ENCODE measurements at regions not wholly inside any gene's neighbourhood (a gene's known extent, or its start where the extent isn't known, plus 50 kb on each side); places are given as distances from the start of the nearest gene placed in this dataset.

DNA sequence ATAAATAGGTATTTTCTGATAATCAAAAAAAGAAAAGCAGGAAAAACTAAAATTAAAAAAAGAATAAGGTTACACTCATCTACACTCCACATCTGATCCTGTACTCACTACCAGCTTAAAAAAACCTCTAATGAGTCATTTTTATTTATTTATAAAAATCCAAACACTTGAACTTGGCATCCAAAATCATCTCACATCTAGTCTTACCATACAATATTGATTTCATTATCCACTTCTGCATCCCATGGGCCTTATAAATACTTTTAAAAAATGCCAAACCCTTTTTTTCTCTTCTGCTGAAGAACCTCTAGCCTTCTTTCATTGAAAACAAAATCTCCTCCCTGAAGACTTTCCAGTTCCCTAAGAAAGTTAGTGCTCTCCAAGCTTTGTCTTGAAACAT is 109.7 kb downstream of the TMTC3 start:
- no peak for DNase-seq (ENCODE audit: low read depth)

DNA sequence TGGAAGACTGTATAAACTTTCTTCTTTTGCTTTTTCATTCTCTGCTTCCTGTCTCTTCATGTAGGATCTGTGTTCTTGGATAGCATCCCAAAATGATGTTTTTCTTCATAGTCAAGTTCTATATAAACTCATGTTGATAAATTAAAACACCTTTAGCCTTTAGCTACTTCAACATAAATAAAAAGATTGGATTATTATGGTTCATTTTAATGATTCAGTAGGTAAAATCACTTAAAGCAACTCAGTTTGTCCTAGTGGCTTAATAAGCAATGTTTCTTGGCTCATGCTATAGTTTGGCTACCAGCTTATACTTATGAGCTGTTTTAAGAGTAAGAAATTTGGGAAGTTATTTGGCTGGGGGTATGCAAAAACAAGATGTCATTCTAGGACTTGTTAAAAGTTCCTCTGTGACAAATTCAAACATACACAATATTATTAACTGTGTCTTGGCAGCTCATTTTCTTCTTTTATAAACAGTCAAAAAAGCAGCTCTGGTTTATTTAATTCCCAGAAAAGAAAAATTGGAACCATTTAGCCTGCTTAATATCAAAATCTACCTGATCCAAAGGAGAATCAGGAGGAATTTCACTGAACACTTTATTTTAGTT is 111.4 kb downstream of the TMTC3 start:
- peak; percentile 39 for DNase-seq (ENCODE audit: low read depth)

DNA sequence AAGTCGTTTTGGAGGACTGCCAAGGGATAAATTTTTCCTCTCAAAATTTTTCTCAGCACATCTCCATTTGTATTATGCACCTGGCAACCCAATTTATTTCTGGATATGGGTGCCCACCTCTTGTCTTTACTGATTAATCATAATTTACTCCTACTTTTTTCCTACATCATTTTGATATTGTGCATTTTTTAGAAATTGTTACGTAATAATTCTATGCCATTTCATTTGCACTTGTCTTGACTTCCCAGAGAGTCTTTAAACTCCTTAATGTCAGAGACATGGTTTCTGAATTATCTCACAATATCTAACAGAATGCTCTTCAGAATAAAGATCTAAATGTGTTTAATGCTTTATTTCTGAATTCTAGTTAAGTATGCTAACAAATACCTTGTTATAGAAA is 113.1 kb downstream of the TMTC3 start:
- no peak for DNase-seq (ENCODE audit: low read depth)

DNA sequence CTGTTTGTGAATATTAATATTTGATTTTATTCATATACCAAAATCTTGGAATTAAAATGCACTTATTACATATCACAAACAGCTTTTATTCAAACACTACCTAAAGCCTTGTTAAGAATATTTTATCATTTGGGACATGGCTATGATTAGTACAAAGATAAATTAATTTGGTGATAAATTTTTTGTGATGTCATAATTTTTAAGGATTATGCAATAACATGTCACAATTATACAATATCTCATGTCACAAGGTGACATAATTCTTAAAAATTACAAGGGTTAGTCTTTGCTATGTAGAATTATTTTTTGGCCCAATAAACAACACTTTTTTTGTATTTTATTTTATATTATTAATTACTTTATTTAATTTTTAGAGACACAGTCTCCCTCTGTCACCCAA is 113.7 kb downstream of the TMTC3 start:
- no peak for DNase-seq (ENCODE audit: low read depth)

DNA sequence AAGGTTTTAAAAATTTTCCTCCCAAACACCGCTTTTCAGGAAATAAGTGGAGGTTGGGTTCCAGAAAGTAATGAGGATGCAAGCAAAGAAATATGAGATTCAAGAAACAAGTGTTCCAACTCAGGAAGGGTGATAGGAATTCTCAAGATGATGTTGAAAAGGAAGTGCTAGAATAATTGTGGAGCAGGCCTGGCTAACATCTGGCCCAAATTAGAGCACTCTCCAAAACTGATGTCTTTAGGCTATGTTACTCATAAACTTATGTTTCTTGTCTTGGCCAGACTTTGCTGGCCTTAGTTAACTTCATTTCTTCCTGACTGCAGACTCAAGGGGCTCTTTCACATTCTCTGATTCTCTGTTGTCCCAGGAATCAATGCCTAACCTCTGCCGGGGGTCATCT is 116.3 kb downstream of the TMTC3 start:
- DNase-seq (ENCODE audit: low read depth), result peak; percentile 35

DNA sequence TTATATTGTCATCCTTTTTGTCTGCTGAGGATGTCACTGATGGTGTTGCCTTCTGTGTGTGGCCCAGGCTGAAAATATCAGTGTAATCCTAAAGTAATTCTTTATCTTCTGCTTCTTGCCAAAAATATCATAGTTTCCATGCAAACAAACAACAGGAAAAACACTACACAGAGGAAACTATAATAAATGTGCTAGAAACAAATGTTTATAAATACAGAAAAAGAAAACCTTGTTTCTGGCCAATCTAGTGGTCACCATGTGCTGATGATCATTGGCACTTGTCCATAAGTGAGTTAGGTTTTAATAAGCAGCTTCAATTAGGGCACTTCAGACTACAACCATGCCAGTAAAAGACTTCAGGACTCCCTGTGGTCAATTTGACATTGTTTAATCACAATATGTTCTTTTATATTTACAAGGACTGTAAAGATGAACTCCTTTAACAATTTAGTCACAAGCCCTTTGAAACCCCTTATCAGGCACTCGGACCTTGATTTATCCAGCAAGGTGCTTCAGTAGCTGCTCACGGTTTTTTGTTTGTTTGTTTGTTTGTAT is 124.8 kb downstream of the TMTC3 start:
- peak; percentile 28 for DNase-seq (ENCODE audit: low read depth)

DNA sequence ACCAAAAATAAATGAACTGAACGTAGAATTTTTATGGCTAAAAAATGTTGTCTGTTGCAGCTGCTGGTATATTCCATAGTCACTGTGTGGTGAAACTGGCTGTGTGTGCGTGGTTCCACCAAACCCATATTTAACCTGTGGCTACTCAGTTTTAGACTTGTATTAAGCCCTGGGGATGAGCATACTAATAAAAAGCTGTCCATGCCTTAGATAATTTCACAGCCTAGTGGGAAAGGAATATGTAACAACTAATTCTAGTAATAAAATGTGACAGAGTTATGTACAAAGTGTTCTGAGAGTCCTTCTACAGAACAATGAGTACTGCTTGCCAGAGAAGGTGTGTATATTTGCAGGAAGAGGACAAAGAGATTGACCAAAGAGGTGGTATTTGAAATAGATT is 125.5 kb downstream of the TMTC3 start:
- DNase-seq (ENCODE audit: low read depth), result no peak

DNA sequence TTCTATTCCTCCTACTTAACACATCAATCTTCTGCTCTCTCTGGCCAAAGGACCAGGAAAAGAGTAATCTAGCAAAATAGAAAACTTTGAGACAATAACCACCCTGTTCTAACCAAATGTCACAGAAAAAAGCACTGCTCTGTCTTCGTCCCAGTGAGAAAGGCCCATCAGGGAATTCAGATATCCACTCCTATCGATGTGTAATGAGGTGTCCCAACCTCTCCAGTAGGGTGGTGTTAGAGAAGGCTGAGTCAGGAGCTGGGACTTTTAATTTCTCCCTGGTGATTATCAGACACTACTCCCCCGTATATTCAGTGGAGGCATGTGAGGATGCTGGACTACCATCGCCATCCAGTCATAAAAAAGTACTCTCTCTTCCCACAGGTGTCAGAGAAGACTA is 130.3 kb downstream of the TMTC3 start:
- no peak for DNase-seq (ENCODE audit: low read depth)

DNA sequence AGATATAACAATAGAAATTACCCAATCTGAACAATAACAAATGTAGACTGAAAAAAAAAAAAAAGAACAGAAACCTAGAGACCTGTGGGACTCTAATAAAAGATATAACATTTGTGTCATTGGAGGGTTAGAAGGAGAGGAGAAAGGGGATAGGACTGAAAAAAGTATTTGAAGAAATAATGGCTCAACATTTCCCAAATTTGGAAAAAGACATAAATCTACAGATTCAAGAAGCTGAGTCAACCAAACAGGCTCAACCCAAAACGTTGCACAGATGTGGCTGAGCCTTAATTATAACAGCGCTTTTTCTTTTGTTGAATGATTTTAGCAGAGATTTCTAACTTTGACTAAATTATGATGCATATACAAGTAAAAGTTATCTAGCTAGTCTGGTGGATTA is 131.3 kb downstream of the TMTC3 start:
- no peak for DNase-seq (ENCODE audit: low read depth)

DNA sequence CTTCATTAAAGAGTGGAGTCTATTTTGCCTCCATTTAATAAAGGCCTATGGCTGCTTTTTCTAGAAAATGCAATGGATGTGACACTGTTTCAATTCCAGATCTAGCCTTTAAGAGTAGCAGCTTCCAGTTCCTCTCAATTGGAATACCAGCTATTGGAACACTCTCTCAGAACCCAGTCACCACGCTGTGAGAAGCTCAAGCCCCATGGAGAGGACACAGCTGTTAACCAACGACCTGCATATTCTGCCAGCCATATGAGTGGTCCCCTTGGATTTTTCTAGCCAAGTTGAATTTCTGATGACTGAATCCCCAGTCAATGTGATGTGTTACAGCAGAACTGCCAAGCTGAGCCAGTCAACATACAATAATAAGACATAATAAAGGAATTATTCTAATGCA is 131.8 kb downstream of the TMTC3 start:
- no peak for DNase-seq (ENCODE audit: low read depth)

DNA sequence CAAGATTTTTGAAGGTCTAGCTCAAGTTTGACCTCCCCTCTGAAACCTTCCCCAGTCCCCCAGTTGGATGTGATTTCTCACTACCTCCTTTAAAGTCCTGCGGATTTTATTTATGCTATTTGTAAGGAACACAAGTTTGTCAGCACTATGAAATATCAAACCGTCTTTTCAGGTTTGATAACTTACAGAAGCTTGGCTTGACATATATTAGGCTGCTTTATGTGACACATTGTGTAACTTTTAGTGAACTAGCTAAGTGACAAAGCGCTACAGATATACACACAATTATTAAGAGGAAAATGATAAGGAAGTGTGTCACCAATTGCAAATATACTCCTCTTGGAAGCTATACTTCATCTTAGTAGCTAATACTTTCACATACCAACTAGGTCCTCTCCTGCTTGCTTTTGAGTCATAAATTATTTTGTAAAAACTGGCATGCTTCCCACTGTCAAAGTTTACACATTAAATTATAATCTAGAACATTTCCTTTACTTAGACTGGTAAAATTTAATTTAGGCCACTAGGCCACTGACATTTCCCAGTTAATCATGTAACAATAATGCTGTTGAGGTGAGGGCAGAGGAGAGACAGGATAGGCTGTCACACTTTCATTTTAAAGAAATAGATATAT is 149.5 kb downstream of the TMTC3 start:
- DNase-seq (ENCODE audit: low read depth), result no peak

DNA sequence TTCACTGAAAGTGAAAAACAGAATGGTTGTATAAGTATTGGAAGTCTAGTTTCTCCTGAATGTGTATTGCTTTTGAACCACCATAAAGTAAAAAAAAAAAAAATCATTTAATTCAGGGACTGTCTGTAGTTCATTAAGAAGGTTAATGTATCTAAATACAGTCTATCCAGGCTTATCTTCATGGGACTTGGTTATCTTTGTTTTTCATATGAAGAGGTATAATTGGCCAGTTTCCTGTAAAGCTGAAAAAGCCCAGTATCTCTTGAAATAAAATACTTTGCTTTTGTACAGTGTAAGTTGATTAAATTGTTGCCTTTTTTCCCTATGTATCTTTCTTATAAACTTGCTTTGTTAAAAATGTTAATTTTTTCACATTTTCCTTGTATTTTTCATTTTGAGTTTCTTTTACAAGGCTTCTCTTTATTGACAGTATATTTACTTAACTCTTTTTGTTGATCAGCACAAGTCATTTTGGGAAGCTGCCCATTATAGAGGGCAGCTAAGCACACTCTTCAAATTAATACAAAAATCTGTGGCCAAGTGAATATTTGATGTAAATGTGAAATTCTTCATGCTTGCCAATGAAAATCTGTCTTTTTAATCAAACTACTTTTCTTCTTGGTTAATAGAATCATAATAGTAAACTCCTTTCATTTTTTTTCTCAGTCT is 156.0 kb downstream of the TMTC3 start:
- DNase-seq (ENCODE audit: low read depth), result no peak

DNA sequence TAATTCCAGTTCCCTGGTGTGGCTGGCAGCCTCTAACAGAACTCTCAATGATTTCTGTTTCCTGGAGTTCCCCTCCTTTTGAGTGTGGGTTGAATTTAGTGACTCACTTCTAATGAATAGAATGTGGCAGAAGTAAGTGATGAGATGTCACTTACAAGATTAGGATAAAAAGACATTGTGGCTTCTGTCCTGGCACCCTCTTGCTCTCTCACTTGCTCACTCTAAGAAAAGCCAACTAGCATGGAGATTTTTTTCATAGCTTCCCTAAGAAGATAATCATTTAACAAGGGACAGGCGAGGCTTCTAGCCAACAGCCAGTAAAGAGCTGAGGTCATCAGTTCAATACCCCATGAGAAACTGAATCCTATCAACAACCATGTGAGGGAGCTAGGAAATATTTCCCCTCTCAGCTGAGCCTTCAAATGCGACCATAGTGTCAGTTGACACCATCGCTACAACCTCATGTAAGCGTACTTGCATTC is 156.7 kb downstream of the TMTC3 start:
- no peak for DNase-seq (ENCODE audit: low read depth)

DNA sequence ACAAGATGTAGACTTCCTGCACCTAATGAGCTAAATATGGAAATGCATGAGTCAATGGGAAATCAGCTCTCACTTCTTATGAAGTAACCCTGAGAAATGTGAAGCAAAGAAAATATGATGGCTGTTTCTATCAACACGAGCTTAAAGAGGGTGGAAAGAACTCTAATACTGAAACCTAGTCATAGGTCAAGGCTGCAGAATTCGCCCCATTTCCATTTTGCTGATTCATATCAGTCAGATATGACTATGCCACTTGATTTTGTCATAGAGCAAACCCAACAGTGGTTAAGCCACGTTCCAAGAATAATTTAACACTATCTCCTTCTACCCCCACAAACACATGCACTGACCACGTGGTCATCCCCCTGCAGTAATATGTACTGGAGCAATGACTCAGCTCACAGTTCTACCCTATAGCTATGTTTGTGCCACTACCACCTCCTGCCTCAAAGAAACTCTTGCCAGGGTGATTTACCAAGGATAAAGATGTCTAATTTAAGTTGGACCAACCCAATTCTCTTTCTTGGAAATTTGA is 157.5 kb downstream of the TMTC3 start:
- DNase-seq (ENCODE audit: low read depth), result no peak

DNA sequence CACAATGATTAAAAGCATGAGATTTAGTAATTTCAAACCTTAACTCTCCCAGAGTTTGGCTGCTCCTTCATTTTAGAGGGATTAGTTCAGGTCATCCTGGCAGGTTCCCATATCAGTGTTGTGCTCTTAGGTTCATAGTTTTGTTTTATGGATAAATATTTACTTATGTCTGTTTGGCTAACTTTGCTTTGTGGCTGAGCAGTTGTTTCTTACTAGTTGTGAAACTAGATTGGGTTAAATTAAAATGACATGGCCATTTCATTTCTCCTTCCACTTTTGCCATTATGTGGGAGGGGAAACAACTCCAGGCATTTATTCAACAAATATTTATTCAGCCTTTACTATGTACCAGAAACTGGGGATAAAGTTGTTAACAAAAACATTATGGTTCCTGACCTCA is 158.8 kb downstream of the TMTC3 start:
- no peak for DNase-seq (ENCODE audit: low read depth)

DNA sequence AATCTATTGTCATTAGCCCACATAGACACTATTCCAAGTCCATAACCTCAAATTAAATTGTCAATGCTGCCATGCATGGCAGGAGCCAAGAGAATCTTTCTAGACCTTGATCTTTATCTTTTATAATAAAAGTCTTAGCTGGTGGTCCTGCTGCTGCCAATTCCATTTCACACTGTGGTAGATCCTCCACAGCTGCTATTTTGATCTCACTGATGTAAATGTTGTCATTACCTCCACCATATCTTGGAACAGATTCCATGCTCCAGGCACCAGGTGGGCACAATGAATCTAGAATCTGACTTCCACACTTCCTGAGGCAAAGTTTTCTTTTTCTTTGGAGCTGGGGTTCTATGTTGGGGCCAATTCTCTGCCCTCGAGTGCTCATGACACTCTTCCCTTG is 161.2 kb downstream of the TMTC3 start:
- DNase-seq (ENCODE audit: low read depth), result no peak

DNA sequence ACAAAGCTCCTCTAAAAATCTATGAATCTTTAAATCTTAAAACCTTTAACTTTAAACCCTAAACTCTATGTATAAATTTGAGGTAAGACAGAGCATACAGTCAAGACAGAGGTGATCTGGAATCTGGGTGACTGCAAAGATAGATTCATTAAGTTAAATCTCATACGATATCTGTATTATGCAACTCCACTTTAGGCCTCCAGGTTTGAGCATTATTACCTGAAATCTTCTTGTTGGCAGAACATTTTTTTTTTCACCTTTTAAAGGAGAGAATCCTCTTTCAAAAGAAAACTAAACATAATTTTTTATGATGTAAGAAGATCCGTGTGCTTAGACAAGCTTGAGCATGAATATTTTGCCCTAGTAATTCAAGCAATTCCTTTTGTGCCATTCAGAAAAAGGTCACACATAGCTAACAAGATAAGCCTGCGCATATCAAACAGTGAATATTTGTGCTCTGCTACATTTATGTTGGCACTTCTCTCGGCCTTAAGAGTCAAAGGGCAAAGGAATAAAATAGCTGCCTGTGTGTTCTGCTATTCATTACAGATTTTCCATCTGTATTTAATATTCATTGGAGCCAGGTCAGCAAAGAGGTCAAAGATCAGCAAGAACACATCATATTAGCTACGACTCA is 163.3 kb downstream of the TMTC3 start:
- no peak for DNase-seq (ENCODE audit: low read depth)

DNA sequence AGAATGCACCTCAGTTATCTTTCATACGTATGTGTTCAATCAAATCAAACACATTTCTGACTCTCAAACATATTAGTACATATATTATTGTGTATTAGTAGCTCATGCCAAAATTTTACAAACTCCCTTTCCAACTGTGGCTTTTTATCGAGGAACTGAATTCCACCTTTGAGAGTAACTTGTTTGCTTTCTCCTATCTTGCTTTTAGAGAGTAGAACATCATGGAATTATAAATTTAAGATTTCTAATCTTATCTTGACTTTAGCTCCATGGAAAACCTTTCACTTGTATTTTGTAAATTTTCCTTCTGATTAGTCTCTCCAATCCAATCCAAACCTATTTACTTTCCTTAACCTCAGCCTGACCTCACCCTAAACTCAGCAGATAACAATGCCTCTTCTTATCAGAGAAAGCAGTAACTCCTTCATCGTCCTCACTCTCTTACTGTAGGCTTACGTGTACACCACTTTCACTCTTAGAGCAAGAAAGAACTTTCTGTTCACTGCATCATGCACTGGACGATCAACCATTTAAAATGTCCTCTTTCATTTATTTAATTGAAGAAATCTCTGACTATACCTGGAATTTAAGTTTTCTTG is 164.5 kb downstream of the TMTC3 start:
- no peak for DNase-seq (ENCODE audit: low read depth)

DNA sequence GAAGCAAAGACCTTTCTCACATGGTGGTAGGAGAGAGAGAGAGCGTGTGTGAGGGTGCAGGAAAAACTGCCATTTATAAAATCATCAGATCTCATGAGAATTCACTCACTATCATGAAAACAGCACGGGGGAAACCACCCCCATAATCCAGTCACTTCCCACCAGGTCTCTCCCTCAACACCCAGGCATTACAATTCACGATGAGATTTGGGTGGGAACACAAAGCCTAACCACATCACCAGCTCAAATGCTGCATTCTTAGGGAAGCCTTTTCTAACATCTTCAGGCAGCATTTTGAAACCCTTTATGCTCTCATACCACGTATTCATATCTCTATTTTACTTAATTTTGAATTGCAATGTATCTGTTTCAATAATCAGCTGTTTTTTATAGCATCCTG is 165.9 kb downstream of the TMTC3 start:
- no peak for DNase-seq (ENCODE audit: low read depth)

DNA sequence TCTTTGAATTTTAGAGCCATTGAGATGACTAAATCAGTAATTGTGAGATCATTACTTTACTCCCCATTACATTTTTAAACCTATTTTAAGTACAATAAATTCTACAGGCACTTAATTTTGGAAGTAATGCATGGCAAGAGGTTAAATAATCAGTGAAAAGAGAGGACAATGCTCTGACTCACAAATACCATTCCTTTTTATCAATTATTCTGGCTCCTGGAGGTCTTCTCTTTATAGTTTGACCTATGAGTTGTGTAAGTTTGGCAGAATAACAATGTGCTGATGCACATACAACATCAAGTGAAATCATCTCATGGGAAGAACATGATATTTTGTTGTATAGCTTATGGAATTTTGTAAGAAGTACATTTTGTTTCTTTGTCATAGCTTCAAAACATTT is 166.7 kb downstream of the TMTC3 start:
- DNase-seq (ENCODE audit: low read depth), result no peak

DNA sequence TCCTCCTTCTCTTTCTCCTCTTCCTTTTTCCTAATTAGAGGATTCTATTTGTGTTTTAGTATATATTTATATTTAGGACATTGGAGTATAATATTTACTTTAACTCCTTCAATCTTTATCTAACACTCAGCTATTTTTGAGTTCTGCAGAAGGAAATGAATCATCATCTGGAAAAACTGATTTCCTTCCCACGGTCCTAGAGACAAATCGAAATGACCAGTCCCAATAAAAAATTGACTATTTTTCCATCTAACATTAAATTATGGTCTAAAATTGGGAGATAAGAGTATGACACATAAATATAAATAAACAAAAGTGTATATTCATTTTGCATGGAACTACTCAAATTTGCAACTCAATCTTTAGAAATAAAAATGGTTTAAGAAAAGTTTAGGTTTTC is 167.4 kb downstream of the TMTC3 start:
- DNase-seq (ENCODE audit: low read depth), result no peak

DNA sequence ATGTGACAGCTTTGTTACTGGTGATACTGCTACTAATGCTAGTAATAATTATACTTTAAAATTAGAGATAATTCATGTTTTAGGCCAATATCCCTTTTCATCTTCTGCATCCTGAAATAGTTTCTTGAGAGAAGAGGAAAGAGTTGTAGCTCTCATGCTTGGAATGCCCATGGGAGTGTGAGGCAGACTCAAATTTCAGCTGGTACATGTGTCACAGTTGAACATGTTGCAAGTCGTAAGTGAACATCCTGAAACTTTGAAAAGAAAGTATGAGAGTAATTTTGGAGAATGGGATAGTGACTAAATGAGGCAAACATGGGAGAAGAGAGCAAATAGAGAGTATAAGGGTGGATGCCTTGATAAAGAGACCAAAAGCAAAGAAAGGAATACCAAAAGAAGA is 168.0 kb downstream of the TMTC3 start:
- no peak for DNase-seq (ENCODE audit: low read depth)

Measured in forelimb muscle (tissue), 1 donor.